ENCODE measurements at regions not wholly inside any gene's neighbourhood (a gene's known extent, or its start where the extent isn't known, plus 50 kb on each side); places are given as distances from the start of the nearest gene placed in this dataset.

- DNase-seq = no peak
These were observed 510.0 kb upstream of the KLF12 start for GRCh38 chr13:74644229-74644628.

- no peak for DNase-seq
These were observed 507.4 kb upstream of the KLF12 start for GRCh38 chr13:74641586-74641985.

GRCh38 chr13:74633734-74634133, 499.5 kb upstream of the KLF12 start:
- DNase-seq = no peak

GRCh38 chr13:74629985-74630384, 495.8 kb upstream of the KLF12 start:
- DNase-seq = no peak

GRCh38 chr13:74625541-74625940, 491.3 kb upstream of the KLF12 start:
- no peak for DNase-seq

GRCh38 chr13:74623761-74624160, 489.6 kb upstream of the KLF12 start:
- no peak for DNase-seq

GRCh38 chr13:74622284-74622683, 488.1 kb upstream of the KLF12 start:
- DNase-seq = no peak

- no peak for DNase-seq
These were observed 486.5 kb upstream of the KLF12 start for GRCh38 chr13:74620711-74621110.

GRCh38 chr13:74620308-74620707, 486.1 kb upstream of the KLF12 start:
- DNase-seq = no peak

- no peak for DNase-seq
These were observed 463.3 kb upstream of the KLF12 start for GRCh38 chr13:74597526-74597925.

- DNase-seq = no peak
These were observed 462.5 kb upstream of the KLF12 start for GRCh38 chr13:74596691-74597090.

GRCh38 chr13:74593688-74594087, 459.5 kb upstream of the KLF12 start:
- DNase-seq = no peak

- no peak for DNase-seq
These were observed 452.6 kb upstream of the KLF12 start for GRCh38 chr13:74586847-74587246.

GRCh38 chr13:74576420-74576819, 442.2 kb upstream of the KLF12 start:
- DNase-seq = no peak

- DNase-seq = peak; percentile 51
These were observed 441.5 kb upstream of the KLF12 start for GRCh38 chr13:74575729-74576125.

GRCh38 chr13:74574964-74575728, 440.9 kb upstream of the KLF12 start:
- DNase-seq = no peak

- DNase-seq = no peak
These were observed 439.4 kb upstream of the KLF12 start for GRCh38 chr13:74573654-74574053.

GRCh38 chr13:74571811-74572210, 437.6 kb upstream of the KLF12 start:
- DNase-seq = no peak

GRCh38 chr13:74570834-74571233, 436.6 kb upstream of the KLF12 start:
- DNase-seq = no peak

- DNase-seq = no peak
These were observed 435.8 kb upstream of the KLF12 start for GRCh38 chr13:74570046-74570445.

- no peak for DNase-seq
These were observed 435.0 kb upstream of the KLF12 start for GRCh38 chr13:74569251-74569650.

GRCh38 chr13:74567485-74567884, 433.3 kb upstream of the KLF12 start:
- DNase-seq = no peak

- DNase-seq = no peak
These were observed 428.2 kb upstream of the KLF12 start for GRCh38 chr13:74562381-74562780.

- DNase-seq = no peak
These were observed 427.0 kb upstream of the KLF12 start for GRCh38 chr13:74561155-74561554.

- DNase-seq = no peak
These were observed 426.1 kb upstream of the KLF12 start for GRCh38 chr13:74560325-74560724.

Data from activated T-cell treated with anti-CD3 and anti-CD28 coated beads, Interleukin-2, amount 50 U/mL, for 1 hour (primary cell).